GM18508 (cell line): ENCODE measurements at regions not wholly inside any gene's neighbourhood (a gene's known extent, or its start where the extent isn't known, plus 50 kb on each side); places are given as distances from the start of the nearest gene placed in this dataset.
A peak's percentile ranks its signal among the peaks of the same experiment; 100 is the strongest.

Source experiments
- ATAC-seq: cut with Tn5 transposase; IDR thresholded peaks from one replicate; pipeline ENCODE4 v1.9.1; 2021; ENCODE audit warnings: moderate number of reproducible peaks; ENCODE audit not compliant: insufficient read depth, unreplicated experiment

GRCh38 chr15:45743426-45744235 is 108.8 kb downstream of the SQOR start:
- ATAC-seq, result no peak

- ATAC-seq, result no peak
Observed at GRCh38 chr15:45744236-45744589, 109.4 kb downstream of the SQOR start.

- ATAC-seq, result no peak
Observed at GRCh38 chr15:45747426-45747825, 112.6 kb downstream of the SQOR start.

- ATAC-seq, result no peak
Observed at GRCh38 chr15:45751629-45752028, 116.8 kb downstream of the SQOR start.

GRCh38 chr15:45759936-45760335 is 125.1 kb downstream of the SQOR start:
- ATAC-seq, result no peak

GRCh38 chr15:45762726-45763125 is 127.9 kb downstream of the SQOR start:
- ATAC-seq, result no peak

- no peak for ATAC-seq
Observed at GRCh38 chr15:45763170-45763869, 128.5 kb downstream of the SQOR start.

GRCh38 chr15:45773149-45773548 is 138.3 kb downstream of the SQOR start:
- ATAC-seq, result no peak

GRCh38 chr15:45776772-45777171 is 141.9 kb downstream of the SQOR start:
- no peak for ATAC-seq

GRCh38 chr15:45777781-45778180 is 143.0 kb downstream of the SQOR start:
- ATAC-seq, result no peak

GRCh38 chr15:45780352-45780751 is 145.5 kb downstream of the SQOR start:
- no peak for ATAC-seq

- no peak for ATAC-seq
Observed at GRCh38 chr15:45784656-45785055, 149.8 kb downstream of the SQOR start.

- no peak for ATAC-seq
Observed at GRCh38 chr15:45785897-45786296, 151.1 kb downstream of the SQOR start.

- ATAC-seq, result peak; percentile 31
Observed at GRCh38 chr15:45790325-45790943, 155.6 kb downstream of the SQOR start.

GRCh38 chr15:45794304-45794703 is 159.5 kb downstream of the SQOR start:
- ATAC-seq, result peak; percentile 33

GRCh38 chr15:45794712-45795439 is 160.0 kb downstream of the SQOR start:
- ATAC-seq, result peak; percentile 72

GRCh38 chr15:45795440-45796069 is 160.7 kb downstream of the SQOR start:
- ATAC-seq, result no peak

- no peak for ATAC-seq
Observed at GRCh38 chr15:45796433-45796832, 161.6 kb downstream of the SQOR start.

GRCh38 chr15:45799508-45799907 is 164.7 kb downstream of the SQOR start:
- ATAC-seq, result peak; percentile 42

GRCh38 chr15:45801543-45801942 is 166.7 kb downstream of the SQOR start:
- no peak for ATAC-seq
